K562 (cell line): ENCODE measurements at regions not wholly inside any gene's neighbourhood (a gene's known extent, or its start where the extent isn't known, plus 50 kb on each side); places are given as distances from the start of the nearest gene placed in this dataset.

ENCODE experiments used
- CREBBP ChIP-seq: IDR thresholded peaks from one replicate; pipeline ENCODE4 v1.6.1; 2012; ENCODE audit warnings: low read depth, mild to moderate bottlenecking, control low read depth, inconsistent platforms, low read length
- FOS ChIP-seq: IDR thresholded peaks from 3 replicates; pipeline ENCODE4 v1.6.1; 2011; ENCODE audit not compliant: insufficient read length; ENCODE audit errors: extremely low read depth
- L3MBTL2 ChIP-seq: fragments of 450-650 bp; IDR thresholded peaks from 2 replicates; pipeline ENCODE4 v1.6.1; 2016; ENCODE audit warnings: mild to moderate bottlenecking, moderate library complexity
- SAP30 ChIP-seq: fragments of 200-600 bp; sonication (generic); IDR thresholded peaks from 2 replicates; pipeline ENCODE4 v1.6.1; 2012; ENCODE audit warnings: borderline replicate concordance, low read depth, mild to moderate bottlenecking, moderate library complexity, low read length, control low read depth, inconsistent platforms; ENCODE audit not compliant: insufficient read depth, poor library complexity, severe bottlenecking
- SMAD2 ChIP-seq: fragments of 150-350 bp; IDR thresholded peaks from 2 replicates; pipeline ENCODE4 v1.6.1; 2014; ENCODE audit warnings: low read depth, mild to moderate bottlenecking, low read length
- ZNF165 ChIP-seq: fragments of 250-450 bp; sonication (Bioruptor Pico); IDR thresholded peaks from 2 replicates; pipeline ENCODE4 v1.4.0; 2020; ENCODE audit warnings: borderline replicate concordance
- ZNF57 ChIP-seq: fragments of 450-650 bp; formaldehyde crosslinking; IDR thresholded peaks from 2 replicates; pipeline ENCODE4 v1.4.0; 2020; ENCODE audit warnings: mild to moderate bottlenecking, moderate library complexity
- ZNF780A ChIP-seq: fragments of 250-450 bp; sonication (Bioruptor Pico); IDR thresholded peaks from 2 replicates; pipeline ENCODE4 v1.5.0; 2021; ENCODE audit warnings: mild to moderate bottlenecking
- TF ChIP-seq, protein P1 (sequence below), 2 experiments: fragments of 450-650 bp; IDR thresholded peaks; 2 replicates each; pipeline ENCODE4 v1.6.1; 2018; ENCODE audit warnings: mild to moderate bottlenecking in 2 of 2, low read depth in 1 of 2; ENCODE audit not compliant: partially characterized antibody in 2 of 2
- TF ChIP-seq, protein P2 (sequence below): fragments of 450-650 bp; formaldehyde crosslinking; IDR thresholded peaks from 2 replicates; pipeline ENCODE4 v1.4.0; 2022; ENCODE audit warnings: missing genetic modification characterization
- TF ChIP-seq, protein P3 (sequence below), 2 experiments: fragments of 450-650 bp; formaldehyde crosslinking in 1 of 2; IDR thresholded peaks; 2 replicates each; pipeline versions ENCODE4 v1.4.0 to v1.6.1; 2014 to 2020; ENCODE audit warnings: mild to moderate bottlenecking in 2 of 2, borderline replicate concordance in 1 of 2, low read depth in 1 of 2

DNA sequence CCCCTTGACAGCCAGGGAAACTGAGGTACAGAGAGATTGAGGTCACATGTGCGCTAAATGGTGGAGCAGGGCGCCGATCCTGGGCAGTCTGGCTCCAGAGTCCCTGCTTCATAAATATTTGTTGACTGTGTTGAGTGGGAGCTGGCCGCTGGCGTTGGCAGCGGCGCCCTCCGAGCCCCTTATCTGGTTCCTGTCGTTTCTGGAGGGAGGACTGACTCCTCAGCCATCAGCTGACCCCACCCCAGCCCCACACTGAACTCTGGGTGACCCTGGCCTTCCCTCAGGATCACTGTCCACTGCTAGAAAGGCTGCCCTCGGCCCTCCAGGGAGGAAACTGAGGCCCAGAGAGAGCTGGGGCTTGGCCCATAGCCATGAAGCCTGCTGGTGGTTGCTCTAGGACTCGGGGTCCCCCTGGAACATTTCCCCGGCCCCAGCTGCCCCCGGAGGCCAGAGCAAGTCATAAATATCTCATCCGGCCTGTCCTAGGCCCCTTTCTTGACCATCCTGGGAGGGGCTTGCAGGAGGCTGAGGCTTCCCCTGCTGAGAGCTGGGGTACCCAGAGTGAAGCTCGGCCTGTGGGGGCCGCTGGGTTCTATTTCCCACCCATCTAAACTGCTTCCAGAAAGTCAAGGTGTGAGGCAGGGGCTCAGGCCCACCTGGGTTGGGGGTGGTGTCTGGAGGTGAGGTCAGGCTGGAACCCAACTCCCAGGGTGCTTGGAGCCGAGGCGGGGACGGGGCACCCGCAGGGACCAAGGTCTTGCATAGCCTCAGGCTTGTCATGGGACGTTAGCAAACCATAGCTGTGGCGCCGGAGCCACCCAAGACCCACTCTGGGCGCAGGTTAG, 51.7 kb upstream of the GSE1 start (continued):
- peak; percentile 33 for TF ChIP-seq SAP30
- TF ChIP-seq, protein P1, sequence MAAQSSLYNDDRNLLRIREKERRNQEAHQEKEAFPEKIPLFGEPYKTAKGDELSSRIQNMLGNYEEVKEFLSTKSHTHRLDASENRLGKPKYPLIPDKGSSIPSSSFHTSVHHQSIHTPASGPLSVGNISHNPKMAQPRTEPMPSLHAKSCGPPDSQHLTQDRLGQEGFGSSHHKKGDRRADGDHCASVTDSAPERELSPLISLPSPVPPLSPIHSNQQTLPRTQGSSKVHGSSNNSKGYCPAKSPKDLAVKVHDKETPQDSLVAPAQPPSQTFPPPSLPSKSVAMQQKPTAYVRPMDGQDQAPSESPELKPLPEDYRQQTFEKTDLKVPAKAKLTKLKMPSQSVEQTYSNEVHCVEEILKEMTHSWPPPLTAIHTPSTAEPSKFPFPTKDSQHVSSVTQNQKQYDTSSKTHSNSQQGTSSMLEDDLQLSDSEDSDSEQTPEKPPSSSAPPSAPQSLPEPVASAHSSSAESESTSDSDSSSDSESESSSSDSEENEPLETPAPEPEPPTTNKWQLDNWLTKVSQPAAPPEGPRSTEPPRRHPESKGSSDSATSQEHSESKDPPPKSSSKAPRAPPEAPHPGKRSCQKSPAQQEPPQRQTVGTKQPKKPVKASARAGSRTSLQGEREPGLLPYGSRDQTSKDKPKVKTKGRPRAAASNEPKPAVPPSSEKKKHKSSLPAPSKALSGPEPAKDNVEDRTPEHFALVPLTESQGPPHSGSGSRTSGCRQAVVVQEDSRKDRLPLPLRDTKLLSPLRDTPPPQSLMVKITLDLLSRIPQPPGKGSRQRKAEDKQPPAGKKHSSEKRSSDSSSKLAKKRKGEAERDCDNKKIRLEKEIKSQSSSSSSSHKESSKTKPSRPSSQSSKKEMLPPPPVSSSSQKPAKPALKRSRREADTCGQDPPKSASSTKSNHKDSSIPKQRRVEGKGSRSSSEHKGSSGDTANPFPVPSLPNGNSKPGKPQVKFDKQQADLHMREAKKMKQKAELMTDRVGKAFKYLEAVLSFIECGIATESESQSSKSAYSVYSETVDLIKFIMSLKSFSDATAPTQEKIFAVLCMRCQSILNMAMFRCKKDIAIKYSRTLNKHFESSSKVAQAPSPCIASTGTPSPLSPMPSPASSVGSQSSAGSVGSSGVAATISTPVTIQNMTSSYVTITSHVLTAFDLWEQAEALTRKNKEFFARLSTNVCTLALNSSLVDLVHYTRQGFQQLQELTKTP (IDR thresholded peaks at IDR 0.05; ENCODE audit: low read depth in 1 of 2, partially characterized antibody in 2 of 2): peak in 1 of 2 experiments; percentile 32
- TF ChIP-seq FOS: no peak
- TF ChIP-seq, protein P2, sequence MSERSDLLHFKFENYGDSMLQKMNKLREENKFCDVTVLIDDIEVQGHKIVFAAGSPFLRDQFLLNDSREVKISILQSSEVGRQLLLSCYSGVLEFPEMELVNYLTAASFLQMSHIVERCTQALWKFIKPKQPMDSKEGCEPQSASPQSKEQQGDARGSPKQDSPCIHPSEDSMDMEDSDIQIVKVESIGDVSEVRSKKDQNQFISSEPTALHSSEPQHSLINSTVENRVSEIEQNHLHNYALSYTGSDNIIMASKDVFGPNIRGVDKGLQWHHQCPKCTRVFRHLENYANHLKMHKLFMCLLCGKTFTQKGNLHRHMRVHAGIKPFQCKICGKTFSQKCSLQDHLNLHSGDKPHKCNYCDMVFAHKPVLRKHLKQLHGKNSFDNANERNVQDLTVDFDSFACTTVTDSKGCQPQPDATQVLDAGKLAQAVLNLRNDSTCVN (CRISPR knock-in tag): no peak
- TF ChIP-seq ZNF165 (CRISPR knock-in tag): no peak; the same call in 1 of the 2 replicates
- TF ChIP-seq CREBBP: no peak
- TF ChIP-seq SMAD2: no peak
- TF ChIP-seq, protein P3, sequence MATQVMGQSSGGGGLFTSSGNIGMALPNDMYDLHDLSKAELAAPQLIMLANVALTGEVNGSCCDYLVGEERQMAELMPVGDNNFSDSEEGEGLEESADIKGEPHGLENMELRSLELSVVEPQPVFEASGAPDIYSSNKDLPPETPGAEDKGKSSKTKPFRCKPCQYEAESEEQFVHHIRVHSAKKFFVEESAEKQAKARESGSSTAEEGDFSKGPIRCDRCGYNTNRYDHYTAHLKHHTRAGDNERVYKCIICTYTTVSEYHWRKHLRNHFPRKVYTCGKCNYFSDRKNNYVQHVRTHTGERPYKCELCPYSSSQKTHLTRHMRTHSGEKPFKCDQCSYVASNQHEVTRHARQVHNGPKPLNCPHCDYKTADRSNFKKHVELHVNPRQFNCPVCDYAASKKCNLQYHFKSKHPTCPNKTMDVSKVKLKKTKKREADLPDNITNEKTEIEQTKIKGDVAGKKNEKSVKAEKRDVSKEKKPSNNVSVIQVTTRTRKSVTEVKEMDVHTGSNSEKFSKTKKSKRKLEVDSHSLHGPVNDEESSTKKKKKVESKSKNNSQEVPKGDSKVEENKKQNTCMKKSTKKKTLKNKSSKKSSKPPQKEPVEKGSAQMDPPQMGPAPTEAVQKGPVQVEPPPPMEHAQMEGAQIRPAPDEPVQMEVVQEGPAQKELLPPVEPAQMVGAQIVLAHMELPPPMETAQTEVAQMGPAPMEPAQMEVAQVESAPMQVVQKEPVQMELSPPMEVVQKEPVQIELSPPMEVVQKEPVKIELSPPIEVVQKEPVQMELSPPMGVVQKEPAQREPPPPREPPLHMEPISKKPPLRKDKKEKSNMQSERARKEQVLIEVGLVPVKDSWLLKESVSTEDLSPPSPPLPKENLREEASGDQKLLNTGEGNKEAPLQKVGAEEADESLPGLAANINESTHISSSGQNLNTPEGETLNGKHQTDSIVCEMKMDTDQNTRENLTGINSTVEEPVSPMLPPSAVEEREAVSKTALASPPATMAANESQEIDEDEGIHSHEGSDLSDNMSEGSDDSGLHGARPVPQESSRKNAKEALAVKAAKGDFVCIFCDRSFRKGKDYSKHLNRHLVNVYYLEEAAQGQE (IDR thresholded peaks at IDR 0.05; ENCODE audit: borderline replicate concordance): peak; percentile 44; the same call in 1 of the 2 replicates
- TF ChIP-seq, protein P3 (CRISPR knock-in tag; IDR thresholded peaks at IDR 0.05; ENCODE audit: low read depth): 0 out of 2 replicates have a peak, but pooled peaks have one; percentile 38
- no peak for TF ChIP-seq ZNF780A (CRISPR knock-in tag)
- no peak for TF ChIP-seq ZNF57 (CRISPR knock-in tag)
- TF ChIP-seq L3MBTL2: peak; percentile 61; the same call in 1 of the 2 replicates
